ENCODE measurements at regions not wholly inside any gene's neighbourhood (a gene's known extent, or its start where the extent isn't known, plus 50 kb on each side); places are given as distances from the start of the nearest gene placed in this dataset.

- DNase-seq (ENCODE audit: extremely low spot score, unreplicated experiment), result no peak
- Mint-ChIP-seq H3K4me3 (ENCODE audit: unreplicated experiment) (no peak overlapping the region), H3K9me3 (ENCODE audit: unreplicated experiment) (no peaks in the 10 kb centered on the region), H3K36me3 (ENCODE audit: unreplicated experiment) (peaks cover 9% of the 10 kb centered on the region), H3K4me1 (ENCODE audit: unreplicated experiment) (peaks cover 12% of the 10 kb centered on the region), H3K27ac (ENCODE audit: unreplicated experiment) (no peak overlapping the region), H3K27me3 (ENCODE audit: unreplicated experiment) (no peaks in the 10 kb centered on the region)
- no peak for TF ChIP-seq CTCF (IDR thresholded peaks at IDR 0.05)
Observed at GRCh38 chr6:154909311-154909710, 85.8 kb upstream of the TIAM2 start.

- Mint-ChIP-seq H3K4me3 (ENCODE audit: unreplicated experiment) (no peak overlapping the region), H3K9me3 (ENCODE audit: unreplicated experiment) (no peaks in the 10 kb centered on the region), H3K27ac (ENCODE audit: unreplicated experiment) (no peak overlapping the region), H3K36me3 (ENCODE audit: unreplicated experiment) (peaks cover 9% of the 10 kb centered on the region), H3K27me3 (ENCODE audit: unreplicated experiment) (no peaks in the 10 kb centered on the region), H3K4me1 (ENCODE audit: unreplicated experiment) (peaks cover 12% of the 10 kb centered on the region)
- no peak for DNase-seq (ENCODE audit: extremely low spot score, unreplicated experiment)
- TF ChIP-seq CTCF (IDR thresholded peaks at IDR 0.05), result no peak
Observed at GRCh38 chr6:154909821-154910220, 85.3 kb upstream of the TIAM2 start.

- H3K4me1 Mint-ChIP-seq (ENCODE audit: unreplicated experiment), result peaks cover 10% of the 10 kb centered on the region
- H3K9me3 Mint-ChIP-seq (ENCODE audit: unreplicated experiment), result no peaks in the 10 kb centered on the region
- H3K36me3 Mint-ChIP-seq (ENCODE audit: unreplicated experiment), result peaks cover 4% of the 10 kb centered on the region
- TF ChIP-seq CTCF (IDR thresholded peaks at IDR 0.05), result no peak
- DNase-seq (ENCODE audit: extremely low spot score, unreplicated experiment), result no peak
- no peak overlapping the region for H3K4me3 Mint-ChIP-seq (ENCODE audit: unreplicated experiment)
- H3K27me3 Mint-ChIP-seq (ENCODE audit: unreplicated experiment), result no peaks in the 10 kb centered on the region
- no peak overlapping the region for H3K27ac Mint-ChIP-seq (ENCODE audit: unreplicated experiment)
Observed at GRCh38 chr6:154914288-154914687, 80.8 kb upstream of the TIAM2 start.

GRCh38 chr6:154916857-154917256 lies 78.3 kb upstream of the TIAM2 start:
- Mint-ChIP-seq H3K4me3 (ENCODE audit: unreplicated experiment) (no peak overlapping the region), H3K9me3 (ENCODE audit: unreplicated experiment) (no peaks in the 10 kb centered on the region), H3K27ac (ENCODE audit: unreplicated experiment) (no peak overlapping the region), H3K4me1 (ENCODE audit: unreplicated experiment) (no peaks in the 10 kb centered on the region), H3K27me3 (ENCODE audit: unreplicated experiment) (no peaks in the 10 kb centered on the region), H3K36me3 (ENCODE audit: unreplicated experiment) (no peaks in the 10 kb centered on the region)
- TF ChIP-seq CTCF (IDR thresholded peaks at IDR 0.05), result no peak
- DNase-seq (ENCODE audit: extremely low spot score, unreplicated experiment), result no peak

GRCh38 chr6:154917941-154918340 lies 77.2 kb upstream of the TIAM2 start:
- Mint-ChIP-seq H3K9me3 (ENCODE audit: unreplicated experiment) (no peaks in the 10 kb centered on the region), H3K27me3 (ENCODE audit: unreplicated experiment) (no peaks in the 10 kb centered on the region), H3K36me3 (ENCODE audit: unreplicated experiment) (no peaks in the 10 kb centered on the region), H3K4me3 (ENCODE audit: unreplicated experiment) (no peak overlapping the region), H3K4me1 (ENCODE audit: unreplicated experiment) (no peaks in the 10 kb centered on the region), H3K27ac (ENCODE audit: unreplicated experiment) (no peak overlapping the region)
- TF ChIP-seq CTCF (IDR thresholded peaks at IDR 0.05), result no peak
- no peak for DNase-seq (ENCODE audit: extremely low spot score, unreplicated experiment)
